ENCODE measurements at regions not wholly inside any gene's neighbourhood (a gene's known extent, or its start where the extent isn't known, plus 50 kb on each side); places are given as distances from the start of the nearest gene placed in this dataset.

DNA sequence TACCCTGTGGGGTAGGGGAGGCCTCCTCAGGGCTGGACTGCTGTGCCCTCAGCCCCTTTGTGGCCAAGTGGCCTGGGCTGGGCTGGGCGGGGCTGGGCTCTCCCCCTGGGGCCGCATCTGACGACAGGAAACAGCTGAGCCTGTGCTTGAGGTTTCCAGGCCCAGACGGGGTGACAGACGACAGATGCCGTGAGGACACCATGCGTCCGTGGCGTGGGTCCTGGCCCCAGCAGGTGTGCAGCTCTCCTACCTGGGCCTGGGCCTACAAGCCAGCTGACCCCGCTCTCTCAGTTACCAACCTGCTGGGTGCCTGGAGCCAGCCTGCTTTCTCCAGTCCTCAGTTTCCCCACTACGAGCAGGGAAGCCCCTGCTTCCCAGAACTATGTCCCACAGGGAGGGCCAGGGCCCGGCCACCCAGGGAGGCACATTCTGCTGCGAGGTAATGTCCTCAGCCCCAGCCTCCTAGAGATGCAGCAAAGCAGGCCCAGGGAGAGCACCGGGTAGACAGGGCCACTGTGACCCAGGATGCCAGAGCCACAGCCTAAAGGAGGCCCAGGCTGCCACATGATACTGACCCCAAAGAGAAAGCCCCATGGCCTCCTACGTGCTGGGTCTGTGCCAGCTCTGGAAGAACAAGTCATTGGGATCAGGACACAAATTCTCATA lies 181.3 kb downstream of the IGLL1 start:
- no peak for TF ChIP-seq POLR2A (IDR thresholded peaks at IDR 0.05)
- TF ChIP-seq, protein P1, sequence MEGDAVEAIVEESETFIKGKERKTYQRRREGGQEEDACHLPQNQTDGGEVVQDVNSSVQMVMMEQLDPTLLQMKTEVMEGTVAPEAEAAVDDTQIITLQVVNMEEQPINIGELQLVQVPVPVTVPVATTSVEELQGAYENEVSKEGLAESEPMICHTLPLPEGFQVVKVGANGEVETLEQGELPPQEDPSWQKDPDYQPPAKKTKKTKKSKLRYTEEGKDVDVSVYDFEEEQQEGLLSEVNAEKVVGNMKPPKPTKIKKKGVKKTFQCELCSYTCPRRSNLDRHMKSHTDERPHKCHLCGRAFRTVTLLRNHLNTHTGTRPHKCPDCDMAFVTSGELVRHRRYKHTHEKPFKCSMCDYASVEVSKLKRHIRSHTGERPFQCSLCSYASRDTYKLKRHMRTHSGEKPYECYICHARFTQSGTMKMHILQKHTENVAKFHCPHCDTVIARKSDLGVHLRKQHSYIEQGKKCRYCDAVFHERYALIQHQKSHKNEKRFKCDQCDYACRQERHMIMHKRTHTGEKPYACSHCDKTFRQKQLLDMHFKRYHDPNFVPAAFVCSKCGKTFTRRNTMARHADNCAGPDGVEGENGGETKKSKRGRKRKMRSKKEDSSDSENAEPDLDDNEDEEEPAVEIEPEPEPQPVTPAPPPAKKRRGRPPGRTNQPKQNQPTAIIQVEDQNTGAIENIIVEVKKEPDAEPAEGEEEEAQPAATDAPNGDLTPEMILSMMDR (IDR thresholded peaks at IDR 0.05): no peak
- no peak for TF ChIP-seq EP300 (IDR thresholded peaks at IDR 0.05)
